Stimulated activated naive B cell treated with anti-CD40 and anti-IgM and Interleukin-4, amounts not matched to agents 10 μg/mL and 1 μg/mL and 100 μg/mL, for 72 hours (primary cell): ENCODE measurements at regions not wholly inside any gene's neighbourhood (a gene's known extent, or its start where the extent isn't known, plus 50 kb on each side); places are given as distances from the start of the nearest gene placed in this dataset.

ENCODE experiments used
- ATAC-seq, 2 donors: fragments of 150-1000 bp; cut with Tn5 transposase; replicated peaks; 2 replicates each; pipeline ENCODE4 v1.10.0; 2021; ENCODE audit warnings: moderate library complexity in 1 of 2
- DNase-seq: peaks from one replicate; pipeline ENCODE4 v3.0.0; 2021
- H3K27ac Mint-ChIP-seq: one replicate; pipeline ENCODE4 v1.8.0; 2022; ENCODE audit warnings: mild to moderate bottlenecking, mixed read lengths
- H3K27me3 Mint-ChIP-seq, 2 donors: one replicate each; pipeline ENCODE4 v1.8.0; 2022; ENCODE audit warnings: mixed read lengths in 2 of 2
- H3K36me3 Mint-ChIP-seq, 2 donors: one replicate each; pipeline ENCODE4 v1.8.0; 2022; ENCODE audit warnings: mixed read lengths in 2 of 2, mild to moderate bottlenecking in 1 of 2
- H3K4me1 Mint-ChIP-seq, 2 donors: one replicate each; pipeline ENCODE4 v1.8.0; 2022; ENCODE audit warnings: mixed read lengths in 2 of 2, mild to moderate bottlenecking in 1 of 2
- H3K4me3 Mint-ChIP-seq, 2 donors: one replicate each; pipeline ENCODE4 v1.8.0; 2022; ENCODE audit warnings: mild to moderate bottlenecking in 2 of 2, mixed read lengths in 2 of 2, moderate library complexity in 1 of 2
- H3K9me3 Mint-ChIP-seq, 2 donors: one replicate each; pipeline ENCODE4 v1.8.0; 2022; ENCODE audit warnings: mixed read lengths in 2 of 2, mild to moderate bottlenecking in 1 of 2

DNA sequence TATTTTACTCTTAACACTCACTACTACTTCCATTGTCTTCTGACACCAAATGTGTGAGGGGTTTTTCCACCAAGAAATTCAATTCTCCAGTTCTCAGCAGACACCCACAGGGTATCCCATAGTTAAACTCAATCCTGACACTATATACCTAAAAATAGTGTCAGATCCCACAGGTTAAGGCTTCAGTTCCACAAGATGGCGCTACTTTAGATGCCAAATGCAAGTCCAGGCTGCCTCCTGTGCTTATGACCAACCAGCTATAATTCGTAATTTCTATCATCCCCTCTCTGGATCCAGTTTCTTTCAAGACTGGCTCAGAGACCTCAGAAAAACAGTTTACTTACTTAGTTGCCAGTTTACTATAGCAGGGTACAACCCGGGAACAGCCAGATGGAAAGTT is 1146.2 kb upstream of the SPRY2 start:
- Mint-ChIP-seq H3K27me3 (no peaks in the 10 kb centered on the region), H3K36me3 (no peaks in the 10 kb centered on the region), H3K4me3 (no peak overlapping the region), H3K4me1 (no peaks in the 10 kb centered on the region), H3K9me3 (peaks cover 2 to 4% of the 10 kb centered on the region in 2 donors), H3K27ac (no peak overlapping the region)
- no peak for DNase-seq
- no peak for ATAC-seq

DNA sequence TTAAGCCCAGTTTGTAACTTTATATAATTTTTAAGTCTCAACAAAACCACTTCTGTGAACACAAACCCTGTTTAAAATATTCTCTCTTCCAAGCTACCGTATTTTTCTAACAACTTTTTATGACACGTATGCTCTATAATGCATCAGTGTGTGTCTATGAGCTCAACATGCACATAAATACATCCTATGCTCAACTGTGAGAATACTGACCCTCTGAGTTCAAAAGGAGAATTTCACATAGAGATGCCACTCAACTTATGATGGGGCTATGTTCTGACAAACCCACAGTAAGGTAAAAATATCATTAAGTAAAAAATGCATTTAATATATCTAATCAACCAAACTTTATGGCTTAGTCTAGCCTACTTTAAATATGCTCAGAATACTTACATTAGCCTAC is 1139.7 kb upstream of the SPRY2 start:
- ATAC-seq, result no peak
- no peak overlapping the region for H3K4me3 Mint-ChIP-seq
- H3K27ac Mint-ChIP-seq, result no peak overlapping the region
- no peaks in the 10 kb centered on the region for H3K27me3 Mint-ChIP-seq
- no peaks in the 10 kb centered on the region for H3K36me3 Mint-ChIP-seq
- H3K9me3 Mint-ChIP-seq, result peaks cover 4% of the 10 kb centered on the region in 2 donors
- H3K4me1 Mint-ChIP-seq, result no peaks in the 10 kb centered on the region
- no peak for DNase-seq

DNA sequence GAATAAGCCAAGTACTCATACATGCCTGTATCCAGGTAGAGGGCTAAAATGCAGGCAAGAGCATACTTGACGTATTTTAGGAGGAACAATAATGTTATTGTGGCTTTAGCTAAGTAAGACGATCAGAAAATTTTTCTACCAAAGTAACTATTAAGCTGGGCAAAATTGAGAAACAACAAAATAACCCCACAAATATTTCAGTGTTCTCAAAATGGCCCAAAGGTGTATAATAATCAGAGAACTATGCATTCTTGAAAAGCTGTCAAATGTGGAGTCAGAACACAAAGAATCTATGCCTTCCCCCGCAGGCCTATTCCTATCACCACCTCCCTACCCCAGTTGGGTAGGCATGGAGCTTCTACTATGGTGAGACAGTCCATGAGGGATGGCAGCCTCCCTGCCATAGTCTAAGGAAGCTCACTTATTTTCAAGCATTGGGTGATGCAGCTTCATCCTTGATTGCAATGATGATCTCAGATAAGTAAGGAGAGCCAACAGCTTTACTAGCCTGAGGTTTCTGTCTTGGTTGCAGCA is 1132.5 kb upstream of the SPRY2 start:
- Mint-ChIP-seq H3K4me1 (no peaks in the 10 kb centered on the region), H3K4me3 (no peak overlapping the region), H3K27me3 (no peaks in the 10 kb centered on the region), H3K9me3 (peaks cover 6 to 17% of the 10 kb centered on the region in 2 donors), H3K36me3 (no peaks in the 10 kb centered on the region), H3K27ac (no peak overlapping the region)
- ATAC-seq (no peak), DNase-seq (no peak)

DNA sequence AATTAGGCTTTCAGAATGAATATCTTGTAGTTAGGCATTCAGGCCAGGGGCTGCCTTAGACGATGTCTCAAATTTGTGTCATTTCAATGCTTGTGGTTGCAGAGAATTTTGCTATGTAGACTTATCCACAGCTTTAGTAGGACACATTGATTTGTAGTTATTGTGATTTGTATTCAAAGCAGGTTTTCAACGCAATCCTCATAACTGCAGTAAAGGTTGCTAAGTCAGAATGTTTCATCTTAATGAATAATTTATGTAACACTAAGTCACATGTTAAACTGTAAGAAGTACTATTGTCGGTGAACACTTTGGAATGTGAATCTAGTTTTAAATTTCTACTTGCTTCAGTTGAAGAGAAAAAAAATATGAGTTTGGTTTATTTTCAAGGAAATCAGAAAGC is 1117.2 kb upstream of the SPRY2 start:
- H3K27me3 Mint-ChIP-seq, result no peaks in the 10 kb centered on the region
- ATAC-seq (no peak), DNase-seq (no peak)
- peaks cover 9 to 11% of the 10 kb centered on the region in 2 donors for H3K9me3 Mint-ChIP-seq
- no peak overlapping the region for H3K4me3 Mint-ChIP-seq
- H3K4me1 Mint-ChIP-seq, result no peaks in the 10 kb centered on the region
- H3K27ac Mint-ChIP-seq, result no peak overlapping the region
- no peaks in the 10 kb centered on the region for H3K36me3 Mint-ChIP-seq

DNA sequence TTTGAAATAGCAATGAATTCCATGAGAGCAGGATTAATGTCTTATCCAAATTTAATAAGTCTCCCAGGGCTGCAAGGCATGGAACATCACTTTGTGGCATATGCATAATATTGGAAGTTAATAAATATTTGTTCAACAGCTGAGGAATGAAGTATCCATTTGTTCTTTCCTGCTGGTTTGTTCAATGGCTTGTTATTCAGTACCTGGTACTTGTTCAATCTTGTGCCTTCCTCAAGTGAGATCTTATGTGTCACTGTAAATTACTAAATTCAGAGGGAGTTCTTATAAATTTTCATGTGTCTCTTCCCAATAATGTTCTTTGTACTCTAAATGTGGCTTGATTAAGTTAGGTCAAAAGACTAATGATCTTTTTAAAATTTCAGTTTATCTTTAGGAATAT is 1105.5 kb upstream of the SPRY2 start:
- no peaks in the 10 kb centered on the region for H3K27me3 Mint-ChIP-seq

DNA sequence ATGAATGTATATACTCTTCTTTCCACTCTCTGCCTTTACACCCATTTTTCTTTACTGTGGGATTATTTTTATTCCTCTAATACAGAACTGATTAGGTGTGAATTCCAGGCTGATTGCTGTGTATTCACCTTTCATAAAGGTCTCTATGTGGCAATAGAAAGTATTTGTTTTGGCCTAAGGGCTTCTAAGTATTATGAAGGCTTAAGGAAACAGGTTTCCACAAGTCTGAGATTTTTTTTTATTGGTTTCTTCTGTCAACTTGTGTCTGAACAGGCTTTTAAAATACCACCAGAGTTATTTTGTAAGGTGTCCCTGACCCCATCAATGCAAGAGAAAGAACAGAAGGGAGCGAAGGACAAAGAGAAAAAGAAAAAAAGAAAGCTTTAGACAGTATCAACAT is 1102.0 kb upstream of the SPRY2 start:
- H3K4me1 Mint-ChIP-seq, result no peaks in the 10 kb centered on the region
- DNase-seq, result no peak
- H3K36me3 Mint-ChIP-seq, result no peaks in the 10 kb centered on the region
- no peak for ATAC-seq
- H3K4me3 Mint-ChIP-seq, result no peak overlapping the region
- H3K9me3 Mint-ChIP-seq, result peaks cover 2 to 6% of the 10 kb centered on the region in 2 donors
- no peaks in the 10 kb centered on the region for H3K27me3 Mint-ChIP-seq
- no peak overlapping the region for H3K27ac Mint-ChIP-seq

More for the DNA sequence above, 1105.5 kb upstream of the SPRY2 start:
- no peaks in the 10 kb centered on the region for H3K4me1 Mint-ChIP-seq
- H3K9me3 Mint-ChIP-seq, result peaks cover 0 to 4% of the 10 kb centered on the region in 2 donors
- ATAC-seq (no peak), DNase-seq (no peak)
- no peaks in the 10 kb centered on the region for H3K36me3 Mint-ChIP-seq
- H3K4me3 Mint-ChIP-seq, result no peak overlapping the region
- no peak overlapping the region for H3K27ac Mint-ChIP-seq

DNA sequence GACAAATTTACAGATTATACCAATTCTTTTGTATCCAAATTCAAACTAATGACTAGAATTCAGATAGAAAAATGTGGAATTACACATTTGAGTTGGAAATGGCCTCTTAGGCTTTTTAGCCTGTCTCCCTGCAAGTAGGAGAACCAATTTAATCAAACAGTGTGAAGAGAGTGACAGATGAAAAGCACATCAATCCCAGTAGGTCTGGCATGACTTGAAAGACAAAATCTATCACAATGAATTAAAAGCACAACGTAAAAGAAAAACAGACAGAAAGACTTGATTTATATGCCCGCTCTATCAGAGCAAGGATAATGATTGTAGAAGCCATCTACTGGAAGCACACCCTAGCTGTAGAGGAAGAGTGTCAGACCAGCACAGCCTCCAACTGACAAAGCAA is 1084.4 kb upstream of the SPRY2 start:
- Mint-ChIP-seq H3K4me1 (no peaks in the 10 kb centered on the region), H3K27me3 (no peaks in the 10 kb centered on the region), H3K27ac (no peak overlapping the region), H3K36me3 (no peaks in the 10 kb centered on the region), H3K9me3 (peaks cover 0 to 5% of the 10 kb centered on the region in 2 donors), H3K4me3 (no peak overlapping the region)
- ATAC-seq (no peak), DNase-seq (no peak)

DNA sequence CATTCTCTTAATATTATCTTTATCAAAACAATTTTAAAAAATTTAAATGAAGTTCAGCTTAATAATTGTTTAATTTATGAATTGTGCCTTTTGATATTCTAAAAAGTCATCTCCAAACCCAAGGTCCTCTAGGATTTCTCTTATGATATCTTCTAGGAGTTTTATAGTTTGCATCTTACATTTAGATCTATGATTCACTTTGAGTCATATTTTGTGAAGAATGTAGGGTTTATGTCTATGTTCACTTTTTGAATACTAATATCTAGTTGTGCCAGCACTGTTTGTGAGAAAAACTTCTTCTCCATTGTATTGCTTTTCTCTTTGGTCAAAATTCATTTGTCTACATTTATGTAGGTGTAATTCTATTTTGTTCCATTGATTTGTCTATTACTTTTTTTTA is 1068.4 kb upstream of the SPRY2 start:
- Mint-ChIP-seq H3K27ac (no peak overlapping the region), H3K4me1 (no peaks in the 10 kb centered on the region), H3K4me3 (no peak overlapping the region), H3K9me3 (peaks cover 0 to 5% of the 10 kb centered on the region in 2 donors), H3K36me3 (no peaks in the 10 kb centered on the region), H3K27me3 (no peaks in the 10 kb centered on the region)
- ATAC-seq (no peak), DNase-seq (no peak)

DNA sequence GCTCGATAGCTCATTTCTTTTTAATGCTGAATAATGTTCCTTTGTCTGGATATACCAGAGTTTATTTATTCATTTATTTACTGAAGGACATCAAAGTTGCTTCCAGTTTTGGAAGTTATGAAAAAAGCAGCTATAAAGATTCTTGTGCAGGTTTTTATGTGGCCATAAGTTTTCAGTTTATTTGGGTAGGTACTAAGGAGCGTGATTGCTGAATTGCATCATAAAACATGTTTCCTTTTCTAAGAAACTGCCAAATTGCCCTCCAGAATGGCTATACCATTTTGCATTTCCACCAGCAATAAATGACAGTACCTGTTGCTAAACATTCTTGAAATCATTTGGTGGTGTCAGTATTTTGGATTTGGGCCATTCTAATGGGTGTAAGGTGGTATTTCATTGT is 1067.7 kb upstream of the SPRY2 start:
- no peak for ATAC-seq
- no peaks in the 10 kb centered on the region for H3K36me3 Mint-ChIP-seq
- no peak overlapping the region for H3K27ac Mint-ChIP-seq
- no peaks in the 10 kb centered on the region for H3K4me1 Mint-ChIP-seq
- no peak overlapping the region for H3K4me3 Mint-ChIP-seq
- H3K9me3 Mint-ChIP-seq, result peaks cover 0 to 5% of the 10 kb centered on the region in 2 donors
- no peak for DNase-seq
- no peaks in the 10 kb centered on the region for H3K27me3 Mint-ChIP-seq

DNA sequence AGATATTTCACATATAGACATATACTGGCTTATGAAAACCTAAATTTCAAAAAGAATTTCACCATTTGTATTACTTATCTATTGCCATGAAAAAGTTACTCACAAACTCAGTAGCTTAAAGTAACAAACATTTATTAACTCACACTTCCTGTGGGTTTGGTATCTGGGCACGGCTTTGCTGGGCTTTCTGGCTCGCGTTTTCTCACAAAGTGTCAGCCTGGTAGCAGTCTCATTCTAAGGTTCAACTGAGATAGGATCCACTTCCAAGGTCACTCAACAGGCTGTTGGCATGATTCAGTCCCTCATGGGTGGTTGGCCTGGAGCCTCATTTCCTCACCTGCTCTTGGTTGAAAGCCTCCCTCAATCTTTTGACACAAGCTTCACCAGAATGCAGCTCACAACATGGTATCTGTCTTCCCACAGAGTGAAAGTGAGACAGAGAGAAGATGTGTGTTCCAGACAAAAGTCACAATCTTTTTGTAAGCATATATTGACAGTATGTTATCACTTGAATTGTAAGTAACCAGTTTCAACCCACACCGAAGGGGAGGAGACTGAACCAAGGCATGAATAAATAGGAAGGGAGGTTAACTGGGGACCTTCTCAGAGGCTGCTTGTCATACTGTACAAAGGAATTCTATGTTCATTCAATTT is 1065.8 kb upstream of the SPRY2 start:
- H3K36me3 Mint-ChIP-seq, result no peaks in the 10 kb centered on the region
- no peak for DNase-seq
- ATAC-seq, result no peak
- H3K4me1 Mint-ChIP-seq, result no peaks in the 10 kb centered on the region
- H3K27ac Mint-ChIP-seq, result no peak overlapping the region
- H3K4me3 Mint-ChIP-seq, result no peak overlapping the region
- no peaks in the 10 kb centered on the region for H3K27me3 Mint-ChIP-seq
- peaks cover 0 to 5% of the 10 kb centered on the region in 2 donors for H3K9me3 Mint-ChIP-seq

DNA sequence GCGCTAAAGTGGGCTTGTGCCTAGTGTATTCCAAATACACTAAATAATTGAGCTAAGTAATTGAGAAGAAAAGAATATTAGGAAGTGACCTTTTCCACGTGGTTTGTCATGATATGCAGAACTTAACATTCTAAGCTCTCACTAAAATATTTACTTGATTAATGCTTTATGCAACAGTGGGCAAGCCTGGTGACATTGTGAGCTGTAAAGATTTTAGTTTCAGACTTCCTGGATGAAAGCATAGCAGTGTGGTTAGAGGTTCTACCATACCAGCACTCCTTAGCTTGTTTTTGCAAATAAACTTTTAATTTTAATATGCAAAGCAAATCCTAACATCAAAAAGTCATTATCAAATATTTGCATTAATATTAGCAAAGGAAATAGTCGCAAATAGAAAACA is 1065.1 kb upstream of the SPRY2 start:
- ATAC-seq (no peak), DNase-seq (no peak)
- Mint-ChIP-seq H3K4me3 (no peak overlapping the region), H3K9me3 (no peaks in the 10 kb centered on the region), H3K4me1 (no peaks in the 10 kb centered on the region), H3K27me3 (no peaks in the 10 kb centered on the region), H3K27ac (no peak overlapping the region), H3K36me3 (no peaks in the 10 kb centered on the region)

DNA sequence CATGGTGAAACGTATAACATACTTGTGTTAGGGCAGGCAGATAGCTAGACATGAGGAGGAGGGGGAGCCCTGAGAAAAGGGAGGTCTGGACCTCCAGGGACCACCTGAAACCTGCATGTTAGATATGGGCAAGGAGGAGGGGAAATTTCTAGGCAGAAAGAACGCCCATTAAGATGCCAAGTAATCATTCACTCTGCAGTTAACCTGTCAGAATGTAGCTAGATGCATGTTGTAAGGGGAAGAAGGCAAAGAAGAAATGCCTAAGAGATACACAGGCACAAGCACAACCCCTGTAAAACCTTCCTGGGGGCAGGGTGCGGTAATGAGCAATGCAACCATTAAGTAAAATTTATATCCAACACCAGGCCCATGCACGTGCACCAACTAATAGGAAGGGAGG is 1055.3 kb upstream of the SPRY2 start:
- Mint-ChIP-seq H3K27ac (no peak overlapping the region), H3K36me3 (no peaks in the 10 kb centered on the region), H3K4me1 (no peaks in the 10 kb centered on the region), H3K27me3 (no peaks in the 10 kb centered on the region), H3K4me3 (no peak overlapping the region), H3K9me3 (peaks cover 4 to 5% of the 10 kb centered on the region in 2 donors)
- no peak for DNase-seq
- ATAC-seq, result no peak

DNA sequence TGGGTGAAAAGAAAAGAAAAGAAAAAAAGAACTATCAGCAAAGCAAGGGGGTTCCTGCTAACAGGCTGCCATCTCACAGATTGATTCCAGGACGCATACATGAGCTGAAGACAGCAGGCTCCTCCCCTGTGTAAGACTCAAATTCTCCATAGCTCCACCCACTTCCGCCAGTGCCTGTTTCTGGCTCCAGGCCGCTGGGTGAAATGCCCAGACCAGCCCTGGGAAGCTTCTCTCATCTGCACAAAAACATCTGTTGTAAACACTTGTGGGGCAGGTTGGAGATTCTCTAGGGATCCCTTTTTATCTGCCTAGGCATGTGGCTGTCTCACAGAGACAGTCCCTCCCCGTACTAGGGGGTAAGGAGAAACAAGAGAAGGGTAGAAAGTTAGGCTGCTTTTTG is 1054.4 kb upstream of the SPRY2 start:
- Mint-ChIP-seq H3K36me3 (no peaks in the 10 kb centered on the region), H3K27ac (no peak overlapping the region), H3K27me3 (no peaks in the 10 kb centered on the region), H3K4me3 (no peak overlapping the region), H3K4me1 (no peaks in the 10 kb centered on the region), H3K9me3 (peaks cover 4 to 5% of the 10 kb centered on the region in 2 donors)
- DNase-seq (no peak), ATAC-seq (no peak)

DNA sequence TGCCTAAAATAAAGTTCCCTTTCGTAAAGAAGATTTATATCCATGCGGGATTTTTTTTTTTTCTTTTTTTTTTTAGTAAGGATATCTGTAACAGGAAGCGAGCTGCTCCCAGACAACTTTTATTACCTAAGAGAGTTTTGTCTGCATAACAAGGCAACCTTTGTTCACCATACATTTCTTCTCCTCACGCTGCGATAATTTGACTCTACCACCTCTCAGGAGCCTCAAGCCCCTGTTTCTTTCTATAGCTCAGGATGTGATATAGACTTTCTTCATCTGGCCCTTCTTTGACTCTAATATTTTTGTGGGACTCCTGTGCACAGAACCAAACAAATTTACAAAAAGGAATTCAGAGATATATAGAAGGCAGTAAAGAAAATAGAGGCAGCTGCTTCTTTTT is 1053.7 kb upstream of the SPRY2 start:
- H3K9me3 Mint-ChIP-seq, result peaks cover 4 to 10% of the 10 kb centered on the region in 2 donors
- DNase-seq (no peak), ATAC-seq (no peak)
- H3K36me3 Mint-ChIP-seq, result no peaks in the 10 kb centered on the region
- H3K4me3 Mint-ChIP-seq, result no peak overlapping the region
- no peaks in the 10 kb centered on the region for H3K4me1 Mint-ChIP-seq
- H3K27me3 Mint-ChIP-seq, result no peaks in the 10 kb centered on the region
- no peak overlapping the region for H3K27ac Mint-ChIP-seq

DNA sequence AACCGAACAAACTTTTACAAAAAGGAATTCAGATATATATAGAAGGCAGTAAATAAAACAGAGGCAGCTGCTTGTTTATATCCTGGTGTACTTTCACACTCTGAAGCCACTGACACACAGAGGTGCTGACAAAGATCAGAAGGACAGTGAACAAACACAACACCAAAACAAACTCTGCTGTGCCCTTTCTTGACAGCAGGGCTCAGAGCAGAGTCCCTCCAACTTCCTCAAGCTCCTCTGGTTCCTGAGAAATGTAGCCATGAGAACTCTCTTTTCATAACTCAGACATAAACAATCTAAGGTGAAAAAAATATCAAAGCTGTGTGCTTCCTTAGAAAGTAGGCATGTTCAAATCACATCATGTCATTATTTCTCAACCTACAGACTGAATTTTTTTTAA is 1052.8 kb upstream of the SPRY2 start:
- no peaks in the 10 kb centered on the region for H3K4me1 Mint-ChIP-seq
- ATAC-seq (no peak), DNase-seq (no peak)
- no peaks in the 10 kb centered on the region for H3K27me3 Mint-ChIP-seq
- no peak overlapping the region for H3K27ac Mint-ChIP-seq
- H3K9me3 Mint-ChIP-seq, result peaks cover 4 to 10% of the 10 kb centered on the region in 2 donors
- H3K4me3 Mint-ChIP-seq, result no peak overlapping the region
- no peaks in the 10 kb centered on the region for H3K36me3 Mint-ChIP-seq

DNA sequence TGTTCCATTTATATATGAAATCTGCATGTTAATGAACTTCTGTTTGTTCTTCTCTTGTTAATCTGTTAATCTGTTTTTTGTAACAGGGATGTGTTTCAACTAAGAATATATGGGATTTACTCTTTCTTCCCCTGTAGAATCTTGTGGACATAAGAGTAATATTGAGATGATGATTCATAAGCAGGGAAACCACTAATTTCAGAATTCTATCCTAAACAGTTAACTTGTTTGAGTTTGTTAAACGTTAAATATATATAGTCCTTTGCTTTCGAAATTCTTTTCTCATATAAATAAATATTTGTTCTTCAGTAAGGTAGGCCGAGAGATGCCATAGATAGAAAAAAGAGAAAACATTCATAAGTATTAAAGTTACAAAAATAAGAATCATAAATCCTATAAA is 1052.2 kb upstream of the SPRY2 start:
- no peaks in the 10 kb centered on the region for H3K4me1 Mint-ChIP-seq
- DNase-seq (no peak), ATAC-seq (no peak)
- H3K4me3 Mint-ChIP-seq, result no peak overlapping the region
- peaks cover 4 to 10% of the 10 kb centered on the region in 2 donors for H3K9me3 Mint-ChIP-seq
- no peaks in the 10 kb centered on the region for H3K36me3 Mint-ChIP-seq
- no peaks in the 10 kb centered on the region for H3K27me3 Mint-ChIP-seq
- no peak overlapping the region for H3K27ac Mint-ChIP-seq
